IMR-90 (cell line): ENCODE measurements at regions not wholly inside any gene's neighbourhood (a gene's known extent, or its start where the extent isn't known, plus 50 kb on each side); places are given as distances from the start of the nearest gene placed in this dataset.

Source experiments
- ATAC-seq: fragments of 200-7000 bp; cut with Tn5 transposase; 2 replicates; pipeline ENCODE4 v1.9.1; 2020; ENCODE audit warnings: low read depth, mild to moderate bottlenecking, moderate library complexity
- BruUV-seq: library from RNA; stranded (reverse); fragments of 400-500 nt; replicated peaks from 2 replicates; lab custom pipeline; 2021; lab: Mats Ljungman, UMichigan
- CTCF ChIA-PET: fragments of 300-600 bp; formaldehyde crosslinking; extraction: SDS; loops from one replicate; lab custom pipeline; 2021; ENCODE audit warnings: antibody characterized with exemption; lab: Yijun Ruan, JAX
- POLR2A ChIA-PET: fragments of 300-600 bp; sonication (Branson Sonifier 250); formaldehyde crosslinking; loops from one replicate; lab custom pipeline; 2022; ENCODE audit warnings: antibody characterized with exemption; ENCODE audit not compliant: unreplicated experiment; lab: Charles Lee
- DNase-seq: peaks from one replicate; pipeline ENCODE4 v3.0.0; 2013
- H2AFZ ChIP-seq: replicated peaks from 2 replicates; pipeline ENCODE3; 2013; ENCODE audit warnings: low read length, mild to moderate bottlenecking; ENCODE audit not compliant: poor library complexity
- H2AK5ac ChIP-seq: 2 replicates; pipeline ENCODE4 v1.6.1; 2013; ENCODE audit warnings: low read depth, low read length, inconsistent platforms
- H2AK9ac ChIP-seq: replicated peaks from 2 replicates; pipeline ENCODE3; 2013; ENCODE audit warnings: mild to moderate bottlenecking, low read depth, low read length, moderate library complexity; ENCODE audit not compliant: poor library complexity
- H2BK120ac ChIP-seq: 2 replicates; pipeline ENCODE4 v1.6.1; 2013; ENCODE audit warnings: low read depth, low read length, inconsistent platforms
- H2BK15ac ChIP-seq: 3 replicates; pipeline ENCODE4 v1.6.1; 2013; ENCODE audit warnings: low read depth, low read length, inconsistent platforms
- H2BK20ac ChIP-seq: 2 replicates; pipeline ENCODE4 v1.6.1; 2013; ENCODE audit warnings: low read depth, mild to moderate bottlenecking, inconsistent platforms, low read length, moderate library complexity
- H2BK5ac ChIP-seq: 2 replicates; pipeline ENCODE4 v1.6.1; 2013; ENCODE audit warnings: mild to moderate bottlenecking, low read depth, low read length, inconsistent platforms; ENCODE audit not compliant: poor library complexity, severe bottlenecking
- H3K14ac ChIP-seq: replicated peaks from 2 replicates; pipeline ENCODE4 v1.6.1; 2013; ENCODE audit warnings: low read depth, low read length, inconsistent platforms
- H3K18ac ChIP-seq: 2 replicates; pipeline ENCODE4 v1.6.1; 2013; ENCODE audit warnings: low read depth, low read length, control low read depth
- H3K23ac ChIP-seq: 2 replicates; pipeline ENCODE4 v1.6.1; 2013; ENCODE audit warnings: low read depth, low read length, inconsistent platforms
- H3K27ac ChIP-seq: 2 replicates; pipeline ENCODE4 v1.5.1; 2013; ENCODE audit warnings: mild to moderate bottlenecking, control low read depth, low read length; ENCODE audit not compliant: insufficient read depth
- H3K27me3 ChIP-seq: 2 replicates; pipeline ENCODE4 v1.6.1; 2013; ENCODE audit warnings: low read length; ENCODE audit not compliant: control insufficient read depth, insufficient read depth
- H3K36me3 ChIP-seq: 2 replicates; pipeline ENCODE4 v1.6.1; 2013; ENCODE audit warnings: low read length, mixed read lengths; ENCODE audit not compliant: control insufficient read depth, insufficient read depth
- H3K4ac ChIP-seq: 2 replicates; pipeline ENCODE4 v1.6.1; 2013; ENCODE audit warnings: low read depth, low read length, inconsistent platforms
- H3K4me1 ChIP-seq: 2 replicates; pipeline ENCODE4 v1.6.1; 2013; ENCODE audit warnings: low read length, mixed read lengths; ENCODE audit not compliant: control insufficient read depth, insufficient read depth
- H3K4me2 ChIP-seq: 2 replicates; pipeline ENCODE4 v1.6.1; 2013; ENCODE audit warnings: low read depth, mild to moderate bottlenecking, control low read depth, low read length, moderate library complexity
- H3K4me3 ChIP-seq: 2 replicates; pipeline ENCODE4 v1.5.1; 2013; ENCODE audit warnings: low read depth, mild to moderate bottlenecking, control low read depth, low read length, moderate library complexity; ENCODE audit not compliant: insufficient read depth
- H3K56ac ChIP-seq: 2 replicates; pipeline ENCODE4 v1.6.1; 2013; ENCODE audit warnings: low read length, inconsistent platforms; ENCODE audit not compliant: insufficient read depth; ENCODE audit errors: extremely low read depth
- H3K79me1 ChIP-seq, 2 experiments: 2 replicates each; pipeline ENCODE4 v1.6.1; 2013; ENCODE audit warnings: low read length in 2 of 2, inconsistent platforms in 1 of 2, low read depth in 1 of 2
- H3K9ac ChIP-seq: 2 replicates; pipeline ENCODE4 v1.6.1; 2013; ENCODE audit warnings: low read depth, low read length, control low read depth
- H3K9me1 ChIP-seq: 2 replicates; pipeline ENCODE4 v1.6.1; 2013; ENCODE audit warnings: low read length, inconsistent platforms; ENCODE audit not compliant: insufficient read depth
- H3K9me3 ChIP-seq: 2 replicates; pipeline ENCODE4 v1.6.1; 2013; ENCODE audit warnings: low read length; ENCODE audit not compliant: control insufficient read depth, insufficient read depth
- H4K20me1 ChIP-seq: 2 replicates; pipeline ENCODE4 v1.6.1; 2013; ENCODE audit warnings: low read length, inconsistent platforms; ENCODE audit not compliant: insufficient read depth
- H4K5ac ChIP-seq: 2 replicates; pipeline ENCODE4 v1.6.1; 2013; ENCODE audit warnings: mild to moderate bottlenecking, low read depth, low read length, control low read depth
- H4K8ac ChIP-seq, 2 experiments: 2 replicates each; pipeline ENCODE4 v1.6.1; 2013; ENCODE audit warnings: low read depth in 2 of 2, low read length in 2 of 2, control low read depth in 1 of 2, inconsistent platforms in 1 of 2
- H4K91ac ChIP-seq: 2 replicates; pipeline ENCODE4 v1.6.1; 2013; ENCODE audit warnings: low read depth, low read length, inconsistent platforms; ENCODE audit not compliant: insufficient read depth
- BHLHE40 ChIP-seq: fragments of 150-350 bp; IDR thresholded peaks from 2 replicates; pipeline ENCODE4 v1.6.1; 2016; ENCODE audit warnings: mild to moderate bottlenecking, low read depth, low read length
- ELK1 ChIP-seq: fragments of 150-350 bp; IDR thresholded peaks from 2 replicates; pipeline ENCODE4 v1.6.1; 2016; ENCODE audit warnings: low read depth, mild to moderate bottlenecking, low read length, moderate library complexity, borderline replicate concordance
- FOS ChIP-seq: fragments of 150-350 bp; IDR thresholded peaks from 2 replicates; pipeline ENCODE4 v1.6.1; 2016; ENCODE audit warnings: low read depth, low read length
- MAZ ChIP-seq: IDR thresholded peaks from 2 replicates; pipeline ENCODE4 v1.6.1; 2012; ENCODE audit warnings: low read depth, mild to moderate bottlenecking, low read length, improper control_type of control experiment, moderate library complexity, borderline replicate concordance
- NFE2L2 ChIP-seq: fragments of 150-350 bp; IDR thresholded peaks from 2 replicates; pipeline ENCODE4 v1.6.1; 2016; ENCODE audit warnings: low read depth, mild to moderate bottlenecking, low read length
- POLR2A ChIP-seq: IDR thresholded peaks from 2 replicates; pipeline ENCODE4 v1.6.1; 2012; ENCODE audit warnings: mild to moderate bottlenecking, low read depth, low read length
- RAD21 ChIP-seq: IDR thresholded peaks from 2 replicates; pipeline ENCODE4 v1.6.1; 2012; ENCODE audit warnings: low read length, improper control_type of control experiment
- RFX5 ChIP-seq: IDR thresholded peaks from 2 replicates; pipeline ENCODE4 v1.8.0; 2012; ENCODE audit warnings: low read depth, mild to moderate bottlenecking, low read length, moderate library complexity
- WGBS, 2 experiments: methylation state at CpG; one replicate each; pipeline versions ENCODE4 v1.1.5 to v1.1.7; 2013; ENCODE audit warnings: missing lambda C conversion rate in 2 of 2; ENCODE audit not compliant: insufficient read length in 1 of 2; ENCODE audit errors: extremely low coverage in 2 of 2; 5-methylcytosine and 5-hydroxymethylcytosine counted together
- dilution Hi-C: fragments of 300-500 bp; cut with HindIII; formaldehyde crosslinking; loops from one replicate; pipeline ENCODE4 v1.14.3; 2018; ENCODE audit warnings: low sequenced_read_pairs; ENCODE audit not compliant: unreplicated experiment
- in situ Hi-C: fragments of 300-500 bp; cut with MboI; formaldehyde crosslinking; loops from 3 replicates; pipeline ENCODE4 v1.14.3; 2019; ENCODE audit warnings: low sequenced_read_pairs, inconsistent platforms, mixed read lengths
- intact Hi-C: fragments of 100-400 bp; cut with micrococcal nuclease; formaldehyde crosslinking; loops from 2 replicates; pipeline ENCODE4 v1.10.0; 2022
- TF ChIP-seq, protein P1 (sequence below): fragments of 150-350 bp; IDR thresholded peaks from 2 replicates; pipeline ENCODE4 v1.6.1; 2017; ENCODE audit warnings: mild to moderate bottlenecking, antibody characterized with exemption, low read length, low read depth

- Histone ChIP-seq H2BK5ac (no peak overlapping the region), H3K4ac (no peak overlapping the region), H3K27ac (no peak overlapping the region), H4K8ac (no peak overlapping the region), H4K5ac (no peak overlapping the region), H3K9me3 (no peaks in the 10 kb centered on the region), H3K56ac (no peak overlapping the region), H3K9me1 (no peaks in the 10 kb centered on the region), H3K36me3 (no peaks in the 10 kb centered on the region), H3K27me3 (peaks cover 2% of the 10 kb centered on the region), H4K20me1 (no peaks in the 10 kb centered on the region), H2BK20ac (no peak overlapping the region), H3K4me3 (no peak overlapping the region), H2AK5ac (no peak overlapping the region), H3K18ac (no peak overlapping the region), H3K4me2 (no peak overlapping the region), H3K14ac (no peak overlapping the region), H2AFZ (no peak overlapping the region), H2AK9ac (no peak overlapping the region), H3K9ac (no peak overlapping the region), H3K23ac (no peak overlapping the region), H3K79me1 (no peaks in the 10 kb centered on the region), H3K4me1 (no peaks in the 10 kb centered on the region), H4K91ac (no peak overlapping the region), H2BK15ac (no peak overlapping the region), H2BK120ac (no peak overlapping the region)
- ChIA-PET CTCF (no interaction called here), POLR2A (no interaction called here)
- no CpG with 5 or more reads among the region's 4 CpGs for WGBS, 2 experiments
- in situ Hi-C loops = no loop called here
- ATAC-seq = no peak
- no peak for TF ChIP-seq MAZ
- no peak for TF ChIP-seq POLR2A
- no peak for TF ChIP-seq NFE2L2
- no peak for TF ChIP-seq BHLHE40
- no peak for TF ChIP-seq ELK1
- TF ChIP-seq RAD21 = no peak
- TF ChIP-seq, protein P1, sequence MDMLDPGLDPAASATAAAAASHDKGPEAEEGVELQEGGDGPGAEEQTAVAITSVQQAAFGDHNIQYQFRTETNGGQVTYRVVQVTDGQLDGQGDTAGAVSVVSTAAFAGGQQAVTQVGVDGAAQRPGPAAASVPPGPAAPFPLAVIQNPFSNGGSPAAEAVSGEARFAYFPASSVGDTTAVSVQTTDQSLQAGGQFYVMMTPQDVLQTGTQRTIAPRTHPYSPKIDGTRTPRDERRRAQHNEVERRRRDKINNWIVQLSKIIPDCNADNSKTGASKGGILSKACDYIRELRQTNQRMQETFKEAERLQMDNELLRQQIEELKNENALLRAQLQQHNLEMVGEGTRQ = no peak
- no peak for TF ChIP-seq RFX5
- no peak for TF ChIP-seq FOS
- no peak for DNase-seq
- BruUV-seq = no TSS peak
- dilution Hi-C loops = no loop called here
- intact Hi-C loops = no loop called here
Observed at GRCh38 chr3:187465503-187465902, 97.3 kb downstream of the RTP4 start.
